ENCODE measurements at regions not wholly inside any gene's neighbourhood (a gene's known extent, or its start where the extent isn't known, plus 50 kb on each side); places are given as distances from the start of the nearest gene placed in this dataset.

GRCh38 chr20:51137461-51137860 is 114.6 kb upstream of the KCNG1 start:
- Histone ChIP-seq H3K4me3 (ENCODE audit: insufficient read depth, low read length, poor library complexity, severe bottlenecking) (no peak overlapping the region), H3K9ac (ENCODE audit: low read length) (no peak overlapping the region), H3K36me3 (ENCODE audit: low read length) (no peaks in the 10 kb centered on the region), H3K9me2 (replicated peaks; ENCODE audit: insufficient read depth, low read length) (no peaks in the 10 kb centered on the region), H2AFZ (ENCODE audit: low read depth, low read length, severe bottlenecking) (no peak overlapping the region), H3K27me3 (ENCODE audit: low read length) (0 out of 2 replicates have a peak, but pooled peaks cover 3% of the 10 kb centered on the region), H3K9me3 (ENCODE audit: insufficient read depth, low read length) (no peaks in the 10 kb centered on the region), H3K4me2 (ENCODE audit: low read depth, low read length, poor library complexity, severe bottlenecking) (no peak overlapping the region), H3K27ac (ENCODE audit: low read depth, low read length) (no peak overlapping the region), H3K79me2 (ENCODE audit: insufficient read depth, low read length) (no peaks in the 10 kb centered on the region), H4K20me1 (ENCODE audit: low read depth, low read length) (no peaks in the 10 kb centered on the region), H3F3A (ENCODE audit: insufficient read depth) (no peaks in the 10 kb centered on the region)
- TF ChIP-seq CTCF (IDR thresholded peaks at IDR 0.05; ENCODE audit: insufficient read depth, low read length, poor library complexity, severe bottlenecking) (no peak), EZH2phosphoT487 (conservative IDR thresholded peaks at IDR 0.05; ENCODE audit: low read length) (no peak)

GRCh38 chr20:51135926-51136715 is 113.2 kb upstream of the KCNG1 start:
- Histone ChIP-seq H3K27me3 (ENCODE audit: low read length) (0 out of 2 replicates have a peak, but pooled peaks cover 3% of the 10 kb centered on the region), H3K79me2 (ENCODE audit: insufficient read depth, low read length) (no peaks in the 10 kb centered on the region), H3K4me2 (ENCODE audit: low read depth, low read length, poor library complexity, severe bottlenecking) (no peak overlapping the region), H3K36me3 (ENCODE audit: low read length) (no peaks in the 10 kb centered on the region), H2AFZ (ENCODE audit: low read depth, low read length, severe bottlenecking) (no peak overlapping the region), H3F3A (ENCODE audit: insufficient read depth) (no peaks in the 10 kb centered on the region), H3K9ac (ENCODE audit: low read length) (no peak overlapping the region), H3K9me3 (ENCODE audit: insufficient read depth, low read length) (no peaks in the 10 kb centered on the region), H4K20me1 (ENCODE audit: low read depth, low read length) (no peaks in the 10 kb centered on the region), H3K27ac (ENCODE audit: low read depth, low read length) (no peak overlapping the region), H3K4me3 (ENCODE audit: insufficient read depth, low read length, poor library complexity, severe bottlenecking) (no peak overlapping the region), H3K9me2 (replicated peaks; ENCODE audit: insufficient read depth, low read length) (no peaks in the 10 kb centered on the region)
- TF ChIP-seq CTCF (IDR thresholded peaks at IDR 0.05; ENCODE audit: insufficient read depth, low read length, poor library complexity, severe bottlenecking) (no peak), EZH2phosphoT487 (conservative IDR thresholded peaks at IDR 0.05; ENCODE audit: low read length) (no peak)

GRCh38 chr20:51134405-51134804 is 111.5 kb upstream of the KCNG1 start:
- H3K9me2 ChIP-seq (replicated peaks; ENCODE audit: insufficient read depth, low read length): no peaks in the 10 kb centered on the region

More at GRCh38 chr20:51134405-51134804, 111.5 kb upstream of the KCNG1 start:
- Histone ChIP-seq H3K4me3 (ENCODE audit: insufficient read depth, low read length, poor library complexity, severe bottlenecking) (no peak overlapping the region), H3K9ac (ENCODE audit: low read length) (no peak overlapping the region), H2AFZ (ENCODE audit: low read depth, low read length, severe bottlenecking) (no peak overlapping the region), H3K27ac (ENCODE audit: low read depth, low read length) (no peak overlapping the region), H3F3A (ENCODE audit: insufficient read depth) (no peaks in the 10 kb centered on the region), H3K4me2 (ENCODE audit: low read depth, low read length, poor library complexity, severe bottlenecking) (no peak overlapping the region), H4K20me1 (ENCODE audit: low read depth, low read length) (no peaks in the 10 kb centered on the region), H3K27me3 (ENCODE audit: low read length) (no peaks in the 10 kb centered on the region), H3K36me3 (ENCODE audit: low read length) (no peaks in the 10 kb centered on the region), H3K9me3 (ENCODE audit: insufficient read depth, low read length) (no peaks in the 10 kb centered on the region), H3K79me2 (ENCODE audit: insufficient read depth, low read length) (no peaks in the 10 kb centered on the region)
- no peak for TF ChIP-seq EZH2phosphoT487 (conservative IDR thresholded peaks at IDR 0.05; ENCODE audit: low read length)
- TF ChIP-seq CTCF (IDR thresholded peaks at IDR 0.05; ENCODE audit: insufficient read depth, low read length, poor library complexity, severe bottlenecking): no peak

Data from SU-DHL-6 (cell line).